HG03565 (cell line): ENCODE measurements at regions not wholly inside any gene's neighbourhood (a gene's known extent, or its start where the extent isn't known, plus 50 kb on each side); places are given as distances from the start of the nearest gene placed in this dataset.

ENCODE experiments used
- ATAC-seq: cut with Tn5 transposase; IDR thresholded peaks from one replicate; pipeline ENCODE4 v1.9.1; 2021; ENCODE audit warnings: mild to moderate bottlenecking, moderate library complexity; ENCODE audit not compliant: unreplicated experiment

DNA sequence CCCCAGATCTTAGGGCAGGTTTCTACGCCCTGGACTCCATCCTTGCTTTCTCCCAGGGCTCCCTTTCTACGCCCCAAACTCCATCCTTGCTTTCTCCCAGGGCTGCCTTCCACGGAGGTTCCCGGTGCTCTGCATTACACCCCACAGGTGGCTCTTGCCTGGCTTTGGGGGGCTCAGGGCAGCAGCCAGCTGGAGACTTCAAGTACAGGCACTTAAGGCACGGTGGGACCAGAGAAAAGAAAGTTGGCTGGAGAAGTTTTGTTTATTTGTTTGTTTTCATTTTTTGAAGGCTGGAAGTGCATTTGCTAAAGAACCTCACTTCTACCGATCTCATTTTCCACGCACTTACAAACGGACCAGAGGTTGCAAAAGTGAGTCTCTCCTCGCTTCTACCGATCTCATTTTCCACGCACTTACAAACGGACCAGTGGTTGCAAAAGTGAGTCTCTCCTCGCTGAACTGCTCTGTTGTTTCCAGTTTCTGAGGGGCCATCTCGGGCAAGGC is 103.8 kb upstream of the MED13L start:
- ATAC-seq: no peak

GRCh38 chr12:116381744-116382685 is 104.5 kb upstream of the MED13L start:
- no peak for ATAC-seq

- no peak for ATAC-seq
Observed at GRCh38 chr12:116382686-116383530, 105.4 kb upstream of the MED13L start.

- no peak for ATAC-seq
Observed at GRCh38 chr12:116384175-116384574, 106.7 kb upstream of the MED13L start.

- ATAC-seq: no peak
Observed at GRCh38 chr12:116384691-116385485, 107.4 kb upstream of the MED13L start.

GRCh38 chr12:116385486-116386217 is 108.2 kb upstream of the MED13L start:
- no peak for ATAC-seq

DNA sequence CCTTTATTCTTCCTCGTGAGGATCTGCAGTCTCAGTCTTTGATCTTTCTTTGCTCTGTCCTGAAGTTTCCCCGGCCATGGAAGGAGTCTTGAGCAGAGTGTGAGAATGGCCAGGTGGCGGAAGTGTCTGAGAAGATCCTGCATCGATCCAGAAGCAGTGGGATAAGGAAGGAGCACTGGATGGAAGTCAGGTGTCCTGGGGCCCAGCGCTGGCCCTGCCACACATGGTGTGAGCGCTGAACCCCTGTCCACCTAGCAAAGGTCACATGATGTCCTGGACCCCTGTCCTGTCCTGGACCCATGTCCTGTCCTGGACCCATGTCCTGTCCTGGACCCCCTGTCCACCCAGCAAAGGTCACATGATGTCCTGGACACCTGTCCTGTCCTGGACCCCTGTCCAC is 111.8 kb upstream of the MED13L start:
- ATAC-seq: no peak

- no peak for ATAC-seq
Observed at GRCh38 chr12:116389990-116390389, 112.5 kb upstream of the MED13L start.

- ATAC-seq: no peak
Observed at GRCh38 chr12:116390401-116391335, 113.2 kb upstream of the MED13L start.

- no peak for ATAC-seq
Observed at GRCh38 chr12:116391501-116391900, 114.0 kb upstream of the MED13L start.

DNA sequence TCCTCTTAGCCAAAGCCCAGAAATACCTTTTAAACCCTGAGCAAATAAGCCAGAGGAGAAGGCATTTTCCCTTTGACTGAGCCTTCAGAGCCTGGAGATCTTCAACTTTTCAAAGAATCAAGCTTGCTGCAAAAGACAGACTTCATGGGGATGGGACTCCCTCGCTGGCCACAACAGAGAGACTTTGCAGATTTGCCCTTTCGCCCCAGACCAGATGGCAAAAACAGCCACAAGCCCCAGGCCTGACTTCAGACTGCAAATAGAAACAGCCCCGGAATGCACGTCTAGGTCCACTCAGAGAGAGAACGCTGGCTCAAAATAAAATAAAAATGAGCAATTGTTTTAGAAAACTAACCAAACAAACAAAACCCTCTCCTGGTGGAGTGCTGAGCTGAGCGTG is 114.6 kb upstream of the MED13L start:
- no peak for ATAC-seq

DNA sequence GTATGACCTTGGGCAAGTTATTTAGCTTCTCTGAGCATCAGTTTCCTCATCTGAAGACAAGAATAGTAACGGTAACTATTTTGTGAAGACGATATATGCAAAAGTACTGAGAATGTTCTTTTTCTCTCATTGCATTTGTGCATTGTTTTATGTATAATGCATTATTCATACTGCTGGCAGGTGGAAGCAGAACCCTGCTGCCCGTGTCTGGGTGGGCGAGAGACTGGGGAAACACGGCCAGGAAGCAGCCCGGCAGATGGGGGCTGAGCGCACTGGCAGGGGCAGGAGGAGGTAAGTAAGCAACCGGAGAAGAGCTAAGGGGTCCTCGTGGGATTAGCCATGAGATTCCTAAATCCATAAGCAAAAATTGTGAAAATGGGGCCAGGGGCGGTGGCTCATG is 115.8 kb upstream of the MED13L start:
- ATAC-seq: no peak

DNA sequence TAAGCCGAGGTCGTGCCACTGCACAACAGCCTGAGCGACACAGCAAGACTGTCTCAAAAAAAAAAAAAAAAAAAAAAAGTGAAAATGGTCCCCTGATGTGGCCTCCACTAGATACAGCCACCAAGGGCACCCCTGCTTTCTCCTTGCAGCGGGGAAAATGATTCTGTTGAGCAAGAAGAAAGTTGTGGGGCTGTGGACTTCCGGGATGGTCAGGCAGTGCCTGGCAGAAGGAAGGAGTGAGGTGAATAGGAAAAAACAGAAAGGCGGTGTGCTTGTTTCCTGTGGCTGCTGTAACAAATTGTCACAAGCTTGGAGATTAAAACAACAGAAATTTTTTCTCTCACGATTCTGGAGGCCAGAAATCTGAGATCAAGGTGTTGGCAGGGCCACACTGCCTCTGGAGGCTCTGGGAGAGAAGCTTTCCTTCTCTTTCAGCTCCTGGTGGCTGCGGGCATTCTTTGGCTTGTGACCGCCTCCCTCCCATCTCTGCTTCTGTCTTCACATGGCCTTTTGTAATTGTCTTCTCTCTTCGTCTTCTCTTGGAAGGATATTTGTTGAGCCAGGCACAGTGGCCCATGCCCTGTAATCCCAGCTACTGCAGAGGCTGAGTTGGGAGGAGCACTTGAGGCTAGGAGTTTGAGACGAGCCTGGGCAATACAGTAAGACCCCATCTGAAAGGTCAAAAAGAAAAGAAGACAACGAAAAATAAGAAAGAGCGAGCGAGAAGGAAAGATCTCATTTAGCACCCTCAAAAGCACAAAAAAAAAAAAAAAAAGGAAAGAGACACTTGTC is 116.6 kb upstream of the MED13L start:
- no peak for ATAC-seq

GRCh38 chr12:116395396-116395795 is 117.9 kb upstream of the MED13L start:
- no peak for ATAC-seq

GRCh38 chr12:116397148-116397547 is 119.7 kb upstream of the MED13L start:
- no peak for ATAC-seq

DNA sequence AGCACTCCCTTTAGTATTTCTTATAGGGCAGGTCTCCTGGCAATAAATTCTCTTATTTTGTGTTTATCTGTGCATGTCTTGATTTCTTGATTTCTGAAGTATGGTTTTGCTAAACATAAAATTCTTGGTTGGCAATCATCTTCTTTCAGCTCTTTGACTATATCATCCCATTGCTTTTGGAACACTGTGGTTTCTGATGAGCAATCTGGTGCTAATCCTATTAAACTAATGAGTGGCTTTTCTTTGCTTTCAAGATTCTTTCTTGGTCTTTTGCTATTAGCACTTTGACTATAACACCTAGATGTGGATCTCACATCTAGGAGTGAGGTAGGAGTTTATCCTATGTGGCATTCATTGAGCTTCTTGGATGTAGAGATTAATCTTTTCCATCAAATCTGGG is 120.7 kb upstream of the MED13L start:
- no peak for ATAC-seq

DNA sequence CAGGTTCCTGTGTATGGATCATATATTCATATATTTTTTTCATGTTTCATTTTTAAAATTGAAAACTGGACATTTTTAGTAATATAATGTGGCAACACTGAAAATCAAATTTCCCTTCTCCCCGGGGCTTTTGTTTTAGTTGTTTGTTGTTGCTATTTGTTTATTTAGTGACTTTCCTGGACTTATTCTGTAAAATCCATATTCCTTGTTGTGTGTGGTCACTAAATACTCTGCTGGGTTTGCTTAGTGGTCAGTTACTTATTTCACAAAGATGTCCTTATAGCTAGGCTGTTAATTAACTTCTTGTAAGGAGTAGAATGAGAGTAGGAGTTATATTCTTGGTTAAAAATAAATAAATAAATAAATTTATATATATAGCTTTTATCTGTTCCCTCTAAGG is 121.6 kb upstream of the MED13L start:
- ATAC-seq: no peak

GRCh38 chr12:116400636-116401372 is 123.3 kb upstream of the MED13L start:
- ATAC-seq: no peak
